ENCODE measurements at regions not wholly inside any gene's neighbourhood (a gene's known extent, or its start where the extent isn't known, plus 50 kb on each side); places are given as distances from the start of the nearest gene placed in this dataset.

- TF ChIP-seq CTCF (IDR thresholded peaks at IDR 0.05; ENCODE audit: low read length) = no peak
- no peak for TF ChIP-seq EZH2 (IDR thresholded peaks at IDR 0.05; ENCODE audit: borderline replicate concordance, low read length)
Observed at GRCh38 chr1:79667166-79667565, 660.6 kb upstream of the ADGRL4 start.
